B cell (primary cell): ENCODE measurements at regions not wholly inside any gene's neighbourhood (a gene's known extent, or its start where the extent isn't known, plus 50 kb on each side); places are given as distances from the start of the nearest gene placed in this dataset.

Experiments used
- ATAC-seq: fragments of 200-7000 bp; cut with Tn5 transposase; one replicate; pipeline ENCODE4 v1.10.0; 2021; ENCODE audit warnings: low read depth, mild to moderate bottlenecking, moderate number of reproducible peaks, moderate library complexity
- CTCF ChIA-PET: fragments of 350-600 bp; sonication (Branson Sonifier 250); formaldehyde crosslinking; loops from one replicate; lab custom pipeline; 2021; ENCODE audit warnings: antibody characterized with exemption, inconsistent platforms; lab: Charles Lee
- POLR2A ChIA-PET: fragments of 350-600 bp; sonication (Branson Sonifier 250); formaldehyde crosslinking; loops from one replicate; lab custom pipeline; 2021; ENCODE audit warnings: antibody characterized with exemption; lab: Charles Lee
- DNase-seq: peaks from one replicate; pipeline ENCODE4 v3.0.0; 2013
- H2AFZ ChIP-seq: 2 replicates; pipeline ENCODE4 v1.6.1; 2012; ENCODE audit warnings: mild to moderate bottlenecking, low read depth, low read length; ENCODE audit not compliant: insufficient read depth, poor library complexity, severe bottlenecking
- H3K27ac ChIP-seq, 2 donors: 1 replicate in 1 of 2; 2 replicates in 1 of 2; pipeline ENCODE4 v1.5.1; 2012 to 2013; ENCODE audit warnings: low read length in 2 of 2, mild to moderate bottlenecking in 2 of 2, moderate library complexity in 1 of 2
- H3K27me3 ChIP-seq, 4 experiments: fragments of 200-600 bp in 1 of 4; sonication (generic) in 1 of 4; replicated peaks in 1 of 4; 1 replicate in 2 of 4; 2 replicates in 2 of 4; pipeline versions ENCODE4 v1.6.1 to v1.7.0; 2013 to 2016; ENCODE audit warnings: low read length in 3 of 4, mild to moderate bottlenecking in 2 of 4, mixed read lengths in 1 of 4, moderate library complexity in 1 of 4; ENCODE audit not compliant: insufficient read depth in 4 of 4, control insufficient read depth in 3 of 4; ENCODE audit errors: control extremely low read depth in 1 of 4
- H3K36me3 ChIP-seq, 2 experiments: replicated peaks in 1 of 2; 1 replicate in 1 of 2; 2 replicates in 1 of 2; pipeline versions ENCODE4 v1.6.1 to v1.7.1; 2013; ENCODE audit warnings: low read length in 1 of 2; ENCODE audit not compliant: insufficient read depth in 2 of 2, control insufficient read depth in 1 of 2; ENCODE audit errors: control extremely low read depth in 1 of 2, extremely low read depth in 1 of 2
- H3K4me1 ChIP-seq, 2 donors: fragments of 200-600 bp in 1 of 2; sonication (generic) in 1 of 2; 1 replicate in 1 of 2; 2 replicates in 1 of 2; pipeline versions ENCODE4 v1.5.1 to v1.6.1; 2013 to 2017; ENCODE audit warnings: low read length in 2 of 2; ENCODE audit not compliant: control insufficient read depth in 2 of 2, insufficient read depth in 2 of 2
- H3K4me2 ChIP-seq: replicated peaks from 2 replicates; pipeline ENCODE3; 2012; ENCODE audit warnings: mild to moderate bottlenecking, low read depth, low read length; ENCODE audit not compliant: poor library complexity, severe bottlenecking
- H3K4me3 ChIP-seq, 5 experiments: fragments of 200-600 bp in 1 of 5; sonication (generic) in 1 of 5; 1 replicate in 3 of 5; 2 replicates in 2 of 5; pipeline versions ENCODE4 v1.5.1 to v1.7.0; 2011 to 2016; ENCODE audit warnings: low read length in 4 of 5, mild to moderate bottlenecking in 4 of 5, low read depth in 2 of 5, control low read depth in 1 of 5, moderate library complexity in 1 of 5; ENCODE audit not compliant: insufficient read depth in 1 of 5; ENCODE audit errors: control extremely low read depth in 1 of 5, extremely low read depth in 1 of 5
- H3K79me2 ChIP-seq: fragments of 200-600 bp; sonication (generic); one replicate; pipeline ENCODE4 v1.6.0; 2016; ENCODE audit warnings: low read length; ENCODE audit not compliant: control insufficient read depth, insufficient read depth
- H3K9ac ChIP-seq: fragments of 200-600 bp; sonication (generic); 2 replicates; pipeline ENCODE4 v1.6.1; 2017; ENCODE audit warnings: mild to moderate bottlenecking, low read length, moderate library complexity
- H3K9me3 ChIP-seq, 3 donors: one replicate each; pipeline versions ENCODE4 v1.6.1 to v1.7.1; 2013; ENCODE audit warnings: low read length in 2 of 3; ENCODE audit not compliant: control insufficient read depth in 2 of 3, insufficient read depth in 1 of 3; ENCODE audit errors: control extremely low read depth in 1 of 3
- H4K20me1 ChIP-seq: 2 replicates; pipeline ENCODE4 v1.6.0; 2012; ENCODE audit warnings: mild to moderate bottlenecking, low read length; ENCODE audit not compliant: insufficient read depth, control insufficient read depth, poor library complexity, severe bottlenecking
- H3K27ac Mint-ChIP-seq: one replicate; pipeline ENCODE4 v1.8.0; 2021; ENCODE audit warnings: mixed read lengths
- H3K27me3 Mint-ChIP-seq: one replicate; pipeline ENCODE4 v1.8.0; 2021; ENCODE audit warnings: mixed read lengths
- H3K4me1 Mint-ChIP-seq: one replicate; pipeline ENCODE4 v1.8.0; 2021; ENCODE audit warnings: mixed read lengths
- H3K4me3 Mint-ChIP-seq: one replicate; pipeline ENCODE4 v1.8.0; 2021; ENCODE audit warnings: mixed read lengths
- H3K9me3 Mint-ChIP-seq: one replicate; pipeline ENCODE4 v1.8.0; 2022; ENCODE audit warnings: mixed read lengths; ENCODE audit not compliant: insufficient read depth
- CTCF ChIP-seq: fragments of 200-600 bp; IDR thresholded peaks from one replicate; pipeline ENCODE4 v1.8.0; 2022; ENCODE audit warnings: antibody characterized with exemption, mild to moderate bottlenecking
- EZH2 ChIP-seq: IDR thresholded peaks from 2 replicates; pipeline ENCODE4 v1.6.1; 2012; ENCODE audit warnings: borderline replicate concordance, low read depth, mild to moderate bottlenecking, moderate library complexity, low read length; ENCODE audit not compliant: insufficient read depth, poor library complexity, severe bottlenecking
- WGBS: methylation state at CpG from one replicate; pipeline ENCODE4 v1.1.5; 2013; ENCODE audit warnings: missing lambda C conversion rate; ENCODE audit not compliant: insufficient coverage; 5-methylcytosine and 5-hydroxymethylcytosine counted together
- intact Hi-C: fragments of 100-400 bp; cut with micrococcal nuclease; formaldehyde crosslinking; loops from one replicate; pipeline ENCODE4 v1.10.0; 2022

- H3K27me3 Mint-ChIP-seq = no peaks in the 10 kb centered on the region
- CTCF ChIA-PET = no interaction called here
These were observed 392.9 kb downstream of the NUAK1 start for GRCh38 chr12:105745811-105746210.

More at GRCh38 chr12:105745811-105746210, 392.9 kb downstream of the NUAK1 start:
- no peak overlapping the region for H3K4me2 ChIP-seq
- DNase-seq (no peak), ATAC-seq (no peak)
- 75% methylated on average over 3 of the region's 4 CpGs for WGBS
- H3K4me1 ChIP-seq = no peaks in the 10 kb centered on the region
- no peak overlapping the region for H3K4me3 ChIP-seq
- Mint-ChIP-seq H3K4me1 (no peaks in the 10 kb centered on the region), H3K27ac (no peak overlapping the region), H3K4me3 (no peak overlapping the region), H3K9me3 (no peaks in the 10 kb centered on the region)
- no peaks in the 10 kb centered on the region for H3K9me3 ChIP-seq
- intact Hi-C loops = no loop called here
- H3K27me3 ChIP-seq = peaks cover 0 to 4% (median 0%) of the 10 kb centered on the region in 4 experiments
- no peak overlapping the region for H3K27ac ChIP-seq
- H3K79me2 ChIP-seq = no peaks in the 10 kb centered on the region
- no peak overlapping the region for H3K9ac ChIP-seq
- H4K20me1 ChIP-seq = no peaks in the 10 kb centered on the region
- no peak overlapping the region for H2AFZ ChIP-seq
- POLR2A ChIA-PET = no interaction called here
- TF ChIP-seq EZH2 = no peak
- no peak for TF ChIP-seq CTCF
- no peaks in the 10 kb centered on the region for H3K36me3 ChIP-seq
